Stomach (tissue), 8 donors: ENCODE measurements at regions not wholly inside any gene's neighbourhood (a gene's known extent, or its start where the extent isn't known, plus 50 kb on each side); places are given as distances from the start of the nearest gene placed in this dataset.

ENCODE experiments used
- DNase-seq, 2 donors: peaks; one replicate each; pipeline versions ENCODE4 v3.0.0 to v3.0.0-alpha.2; 2013 to 2019
- H3K27ac ChIP-seq, 5 donors: fragments of 200-600 bp in 4 of 5; sonication (generic) in 4 of 5; one replicate each; pipeline ENCODE4 v1.5.1; 2013 to 2019; ENCODE audit warnings: mild to moderate bottlenecking in 1 of 5, moderate library complexity in 1 of 5
- H3K27me3 ChIP-seq, 3 donors: fragments of 200-600 bp; sonication (generic); one replicate each; pipeline ENCODE4 v1.5.1; 2017 to 2019; ENCODE audit warnings: mixed run types in 1 of 3
- H3K36me3 ChIP-seq, 4 donors: fragments of 200-600 bp; sonication (generic); 1 replicate in 3 of 4; 2 replicates in 1 of 4; pipeline ENCODE4 v1.5.1; 2016 to 2019
- H3K4me1 ChIP-seq, 4 donors: fragments of 200-600 bp; sonication (generic); one replicate each; pipeline ENCODE4 v1.5.1; 2016 to 2019
- H3K4me3 ChIP-seq, 4 donors: fragments of 200-600 bp; sonication (generic) in 3 of 4; one replicate each; pipeline ENCODE4 v1.5.1; 2016 to 2019; ENCODE audit warnings: mild to moderate bottlenecking in 1 of 4
- H3K9me3 ChIP-seq, 4 donors: fragments of 200-600 bp; sonication (generic); one replicate each; pipeline ENCODE4 v1.5.1; 2016 to 2019
- CTCF ChIP-seq, 7 experiments: fragments of 450-650 bp in 4 of 7; fragments of 200-600 bp in 3 of 7; sonication (generic) in 3 of 7; IDR thresholded peaks; one replicate each; pipeline ENCODE4 v1.5.1; 2016 to 2019; ENCODE audit warnings: antibody characterized with exemption in 7 of 7, control low read depth in 2 of 7, mild to moderate bottlenecking in 1 of 7
- EP300 ChIP-seq: sonication (generic); formaldehyde crosslinking; IDR thresholded peaks from one replicate; pipeline ENCODE4 v1.6.1; 2017; ENCODE audit warnings: antibody characterized with exemption
- POLR2A ChIP-seq, 4 donors: fragments of 450-650 bp; IDR thresholded peaks; one replicate each; pipeline ENCODE4 v1.6.1; 2016; ENCODE audit warnings: antibody characterized with exemption in 4 of 4, control low read depth in 2 of 4, mild to moderate bottlenecking in 1 of 4, moderate library complexity in 1 of 4
- POLR2AphosphoS5 ChIP-seq, 3 donors: sonication (generic); formaldehyde crosslinking; IDR thresholded peaks; one replicate each; pipeline ENCODE4 v1.6.1; 2016; ENCODE audit warnings: antibody characterized with exemption in 3 of 3
- WGBS, 5 donors: extraction: QIAGEN DNeasy Blood & Tissue Kit in 3 of 5; methylation state at CpG; one replicate each; pipeline versions ENCODE4 v1.1.5 to v1.1.7; 2013 to 2018; 5-methylcytosine and 5-hydroxymethylcytosine counted together
- intact Hi-C: fragments of 100-400 bp; cut with DNase I; formaldehyde crosslinking; loops from one replicate; pipeline ENCODE4 v1.15.1; 2023; ENCODE audit warnings: low total_unique reads
- donor health status: healthy with polysubstance abuse.
- donor health status: Bipolar disorder and iron deficiency.
- donor health status: healthy.

DNA sequence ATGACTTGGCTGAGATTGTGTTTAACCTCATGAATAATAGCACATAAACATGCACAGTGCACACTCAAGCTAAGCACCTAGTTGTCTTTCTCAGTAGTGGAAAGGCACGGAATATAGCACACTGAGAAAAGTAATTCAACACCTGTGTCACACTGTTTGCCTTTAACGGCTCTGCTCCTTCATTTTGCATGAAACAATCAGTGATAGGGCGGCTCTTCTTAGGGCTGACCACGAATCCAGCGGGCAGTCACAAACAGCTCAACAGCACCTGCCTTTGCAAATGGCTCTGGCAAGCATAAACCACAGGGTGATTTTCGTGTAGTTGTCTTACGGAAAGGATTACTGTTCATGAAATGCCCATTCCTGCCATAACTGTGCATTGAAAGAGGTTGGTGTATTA lies 954.0 kb upstream of the TENM3 start:
- no peaks in the 10 kb centered on the region for H3K36me3 ChIP-seq
- peak in 1 of 2 donors; percentile 12 for DNase-seq
- no peaks in the 10 kb centered on the region for H3K9me3 ChIP-seq
- no peak overlapping the region for H3K27ac ChIP-seq
- H3K4me1 ChIP-seq: no peaks in the 10 kb centered on the region
- no peaks in the 10 kb centered on the region for H3K27me3 ChIP-seq
- no peak for TF ChIP-seq POLR2AphosphoS5 (IDR thresholded peaks at IDR 0.05)
- no peak for TF ChIP-seq EP300
- no peak for TF ChIP-seq POLR2A (IDR thresholded peaks at IDR 0.05)
- TF ChIP-seq CTCF (IDR thresholded peaks at IDR 0.05): no peak
- H3K4me3 ChIP-seq: no peak overlapping the region
- 39 to 62% (median 46%) methylated on average over 7 of the region's 7 CpGs for WGBS, 5 donors
- intact Hi-C loops: no loop called here

GRCh38 chr4:181291615-181292014 lies 951.6 kb upstream of the TENM3 start:
- Histone ChIP-seq H3K27me3 (no peaks in the 10 kb centered on the region), H3K4me1 (no peaks in the 10 kb centered on the region), H3K4me3 (no peak overlapping the region), H3K9me3 (no peaks in the 10 kb centered on the region), H3K36me3 (no peaks in the 10 kb centered on the region), H3K27ac (no peak overlapping the region)
- DNase-seq: no peak
- intact Hi-C loops: no loop called here
- TF ChIP-seq POLR2A (IDR thresholded peaks at IDR 0.05): no peak
- no peak for TF ChIP-seq CTCF (IDR thresholded peaks at IDR 0.05)
- no peak for TF ChIP-seq EP300
- no peak for TF ChIP-seq POLR2AphosphoS5 (IDR thresholded peaks at IDR 0.05)
- 79 to 91% (median 87%) methylated on average over 5 of the region's 5 CpGs for WGBS, 5 donors

DNA sequence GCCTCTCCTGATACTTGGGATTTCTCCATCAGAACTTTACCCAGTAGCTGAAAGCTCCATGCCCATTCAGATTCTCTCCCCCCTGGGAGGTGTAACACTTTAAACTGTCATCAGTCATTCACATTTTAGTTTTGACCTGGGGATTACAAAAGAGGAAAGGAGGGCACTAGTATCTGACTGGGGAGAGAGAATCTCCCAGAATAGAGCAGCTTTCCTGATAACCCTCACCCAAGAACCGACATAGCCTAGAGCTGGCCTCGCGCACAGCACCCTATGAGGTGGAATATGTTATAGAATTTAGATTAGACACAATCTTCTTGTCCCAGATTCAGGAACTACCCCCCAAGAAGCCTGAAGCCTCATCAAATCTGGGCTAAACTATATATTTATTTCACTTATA lies 950.2 kb upstream of the TENM3 start:
- TF ChIP-seq POLR2A (IDR thresholded peaks at IDR 0.05) (no peak), CTCF (IDR thresholded peaks at IDR 0.05) (no peak), POLR2AphosphoS5 (IDR thresholded peaks at IDR 0.05) (no peak), EP300 (no peak)
- 81 to 92% (median 88%) methylated on average over 3 of the region's 3 CpGs for WGBS, 5 donors
- DNase-seq: no peak
- no peak overlapping the region for H3K4me3 ChIP-seq
- no peaks in the 10 kb centered on the region for H3K27me3 ChIP-seq
- intact Hi-C loops: no loop called here
- H3K4me1 ChIP-seq: no peaks in the 10 kb centered on the region
- peaks cover 0 to 4% (median 0%) of the 10 kb centered on the region in 4 donors for H3K9me3 ChIP-seq
- no peaks in the 10 kb centered on the region for H3K36me3 ChIP-seq
- H3K27ac ChIP-seq: no peak overlapping the region

DNA sequence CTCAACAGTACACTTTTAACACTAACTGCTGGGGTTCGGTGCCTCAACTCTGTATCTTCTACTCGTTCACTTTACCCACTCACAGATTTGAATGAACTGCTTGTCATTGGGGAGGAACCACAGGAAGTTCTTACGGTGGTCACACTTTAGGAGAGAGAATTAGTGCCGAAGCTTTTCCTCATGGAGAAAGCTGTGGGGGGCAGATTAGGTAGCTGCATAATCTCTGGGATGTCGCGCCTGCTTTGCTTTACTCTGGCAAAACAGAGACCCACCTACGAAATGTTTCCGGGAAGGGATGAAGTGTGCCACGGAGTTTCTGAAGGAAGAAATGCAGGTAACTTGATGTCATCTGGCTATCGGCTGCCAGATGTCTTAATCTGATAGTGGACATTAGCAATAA lies 949.7 kb upstream of the TENM3 start:
- WGBS, 5 donors: 64 to 79% (median 70%) methylated on average over 10 of the region's 10 CpGs
- Histone ChIP-seq H3K4me1 (no peaks in the 10 kb centered on the region), H3K36me3 (no peaks in the 10 kb centered on the region), H3K27ac (no peak overlapping the region), H3K27me3 (no peaks in the 10 kb centered on the region), H3K4me3 (no peak overlapping the region), H3K9me3 (peaks cover 0 to 5% (median 0%) of the 10 kb centered on the region in 4 donors)
- intact Hi-C loops: no loop called here
- TF ChIP-seq POLR2A (IDR thresholded peaks at IDR 0.05) (no peak), EP300 (no peak), POLR2AphosphoS5 (IDR thresholded peaks at IDR 0.05) (no peak), CTCF (IDR thresholded peaks at IDR 0.05) (no peak)
- no peak for DNase-seq
